Mucosa of rectum (tissue), 2 donors: ENCODE measurements at regions not wholly inside any gene's neighbourhood (a gene's known extent, or its start where the extent isn't known, plus 50 kb on each side); places are given as distances from the start of the nearest gene placed in this dataset.

Experiments
- H3K27ac ChIP-seq, 2 donors: one replicate each; pipeline ENCODE4 v1.7.0; 2013; ENCODE audit warnings: inconsistent platforms in 2 of 2, low read depth in 2 of 2, low read length in 2 of 2
- H3K27me3 ChIP-seq, 2 donors: one replicate each; pipeline ENCODE4 v1.7.0; 2013; ENCODE audit warnings: low read length in 2 of 2; ENCODE audit not compliant: control insufficient read depth in 2 of 2, insufficient read depth in 2 of 2
- H3K36me3 ChIP-seq, 2 donors: one replicate each; pipeline ENCODE4 v1.7.0; 2013; ENCODE audit warnings: low read length in 2 of 2; ENCODE audit not compliant: control insufficient read depth in 2 of 2, insufficient read depth in 2 of 2
- H3K4me1 ChIP-seq, 2 donors: one replicate each; pipeline ENCODE4 v1.7.0; 2013; ENCODE audit warnings: low read length in 2 of 2, mild to moderate bottlenecking in 1 of 2; ENCODE audit not compliant: control insufficient read depth in 2 of 2, insufficient read depth in 2 of 2
- H3K4me3 ChIP-seq, 2 donors: one replicate each; pipeline ENCODE4 v1.7.0; 2013; ENCODE audit warnings: low read length in 2 of 2
- H3K9ac ChIP-seq, 2 donors: one replicate each; pipeline ENCODE4 v1.7.0; 2013; ENCODE audit warnings: low read length in 2 of 2, low read depth in 1 of 2, mild to moderate bottlenecking in 1 of 2
- H3K9me3 ChIP-seq, 2 donors: one replicate each; pipeline ENCODE4 v1.7.0; 2013; ENCODE audit warnings: low read length in 2 of 2; ENCODE audit not compliant: control insufficient read depth in 2 of 2
- donor health status: healthy.
- donor health status: Normal muscosa, but diverticular disease.

- no peaks in the 10 kb centered on the region for H3K27me3 ChIP-seq
- H3K4me1 ChIP-seq = no peaks in the 10 kb centered on the region
- H3K9me3 ChIP-seq = no peaks in the 10 kb centered on the region
These were observed 667.5 kb upstream of the CHORDC1 start for GRCh38 chr11:90890347-90890746.

GRCh38 chr11:90884181-90884580, 661.3 kb upstream of the CHORDC1 start:
- no peaks in the 10 kb centered on the region for H3K9me3 ChIP-seq
- no peaks in the 10 kb centered on the region for H3K36me3 ChIP-seq
- no peaks in the 10 kb centered on the region for H3K4me1 ChIP-seq

More at GRCh38 chr11:90890347-90890746, 667.5 kb upstream of the CHORDC1 start:
- Histone ChIP-seq H3K9ac (no peak overlapping the region), H3K27ac (no peak overlapping the region), H3K4me3 (no peak overlapping the region), H3K36me3 (no peaks in the 10 kb centered on the region)

DNA sequence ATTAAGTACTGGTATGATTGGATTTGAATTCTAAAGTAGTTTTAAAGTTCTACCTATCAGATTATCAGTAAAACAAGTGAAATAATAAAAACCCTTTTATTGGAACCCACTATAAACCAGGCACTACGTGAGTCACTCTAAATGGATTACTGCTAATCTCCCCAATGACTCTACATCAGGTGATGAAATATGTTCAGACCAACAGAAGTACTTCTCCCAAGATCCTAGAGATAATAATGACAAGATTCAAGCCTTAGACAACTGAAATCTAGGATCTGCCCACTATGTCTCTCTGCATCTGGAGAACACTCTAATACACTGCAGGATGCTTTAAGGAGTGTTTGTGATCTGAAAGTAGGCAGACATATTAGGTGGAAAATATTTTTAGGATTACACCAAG, 652.1 kb upstream of the CHORDC1 start:
- Histone ChIP-seq H3K27ac (no peak overlapping the region), H3K9me3 (no peaks in the 10 kb centered on the region), H3K4me3 (no peak overlapping the region), H3K36me3 (no peaks in the 10 kb centered on the region), H3K9ac (no peak overlapping the region), H3K27me3 (no peaks in the 10 kb centered on the region), H3K4me1 (no peaks in the 10 kb centered on the region)

More at GRCh38 chr11:90884181-90884580, 661.3 kb upstream of the CHORDC1 start:
- Histone ChIP-seq H3K4me3 (no peak overlapping the region), H3K27me3 (no peaks in the 10 kb centered on the region), H3K9ac (no peak overlapping the region), H3K27ac (no peak overlapping the region)

DNA sequence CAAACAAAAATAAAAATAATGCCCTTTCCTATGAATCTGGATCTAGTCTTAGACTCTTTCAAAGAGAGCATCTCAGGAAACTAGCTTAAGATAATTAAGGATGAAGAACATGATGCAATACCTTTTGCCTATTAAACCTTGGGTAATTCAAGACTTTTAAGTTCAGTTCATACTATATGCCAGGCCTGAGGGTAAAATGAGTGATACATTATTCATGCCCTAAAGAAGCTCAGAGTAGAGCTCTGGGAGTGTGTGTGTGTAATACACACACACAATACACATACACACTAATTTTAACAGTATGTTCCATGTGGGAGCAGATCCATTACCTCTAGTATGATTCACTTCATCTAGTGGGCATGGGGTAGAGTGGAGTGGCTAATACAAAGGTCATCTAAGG, 651.4 kb upstream of the CHORDC1 start:
- Histone ChIP-seq H3K9me3 (no peaks in the 10 kb centered on the region), H3K36me3 (no peaks in the 10 kb centered on the region), H3K4me3 (no peak overlapping the region), H3K27me3 (no peaks in the 10 kb centered on the region), H3K9ac (no peak overlapping the region), H3K27ac (no peak overlapping the region), H3K4me1 (no peaks in the 10 kb centered on the region)

GRCh38 chr11:90867416-90867815, 644.6 kb upstream of the CHORDC1 start:
- Histone ChIP-seq H3K27ac (no peak overlapping the region), H3K4me1 (no peaks in the 10 kb centered on the region), H3K27me3 (no peaks in the 10 kb centered on the region), H3K9ac (no peak overlapping the region), H3K36me3 (no peaks in the 10 kb centered on the region), H3K4me3 (no peak overlapping the region), H3K9me3 (peaks cover 0 to 2% of the 10 kb centered on the region in 2 donors)

DNA sequence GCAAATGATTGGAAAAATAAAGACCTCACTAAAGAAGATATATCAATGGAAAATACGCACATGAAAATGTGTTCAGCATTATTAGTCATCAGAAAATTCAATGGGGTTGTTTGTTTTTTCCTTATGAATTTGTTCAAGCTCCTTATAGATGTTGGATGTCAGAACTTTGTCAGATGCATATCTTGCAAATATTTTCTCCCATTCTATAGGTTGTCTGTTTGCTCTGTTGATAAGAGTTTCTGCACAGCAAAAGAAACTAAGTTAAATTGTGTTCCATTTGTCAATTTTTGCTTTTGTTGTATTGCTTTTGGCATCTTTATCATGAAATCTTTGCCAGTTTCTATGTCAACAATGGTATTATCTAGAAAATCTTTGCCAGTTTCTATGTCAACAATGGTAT, 633.9 kb upstream of the CHORDC1 start:
- no peak overlapping the region for H3K27ac ChIP-seq

DNA sequence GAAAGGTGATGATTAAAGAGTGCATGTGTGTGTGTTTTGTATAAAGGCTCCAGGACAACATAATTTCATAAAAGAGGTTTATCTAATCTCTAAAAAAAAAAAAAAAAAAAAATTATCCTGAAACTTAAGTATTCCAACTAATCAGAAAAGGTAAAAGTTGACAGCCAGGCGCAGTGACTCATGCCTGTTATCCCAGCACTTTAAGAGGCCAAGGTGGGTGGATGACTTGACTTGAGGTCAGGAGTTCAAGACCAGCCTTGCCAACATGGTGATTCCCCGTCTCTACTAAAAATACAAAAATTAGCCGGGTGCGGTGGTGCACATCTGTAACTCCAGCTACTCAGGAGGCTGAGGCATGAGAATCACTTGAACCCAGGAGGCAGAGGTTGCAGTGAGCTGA, 632.7 kb upstream of the CHORDC1 start:
- H3K9ac ChIP-seq = no peak overlapping the region
- no peak overlapping the region for H3K27ac ChIP-seq

More for the DNA sequence above, 633.9 kb upstream of the CHORDC1 start:
- H3K9ac ChIP-seq = no peak overlapping the region
- no peaks in the 10 kb centered on the region for H3K27me3 ChIP-seq
- H3K36me3 ChIP-seq = no peaks in the 10 kb centered on the region
- no peak overlapping the region for H3K4me3 ChIP-seq
- H3K9me3 ChIP-seq = no peaks in the 10 kb centered on the region
- no peaks in the 10 kb centered on the region for H3K4me1 ChIP-seq

DNA sequence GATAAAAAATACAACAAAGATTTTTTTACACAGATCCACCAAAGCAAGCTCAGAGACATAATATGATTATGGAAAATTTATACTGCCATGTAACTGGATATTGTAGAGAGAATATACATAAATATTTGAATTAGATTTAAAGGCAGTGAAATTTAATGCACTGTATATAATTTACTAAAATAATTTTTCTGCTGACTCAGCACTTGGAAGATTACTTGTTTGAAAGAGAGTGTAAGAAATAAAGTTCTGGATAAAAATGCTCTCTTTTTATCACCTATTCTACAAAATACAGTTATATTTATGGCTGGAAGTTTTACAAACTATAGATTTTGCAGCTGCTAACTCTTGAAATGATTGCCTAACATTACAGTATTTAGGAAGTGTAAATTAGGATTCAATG, 628.3 kb upstream of the CHORDC1 start:
- Histone ChIP-seq H3K27me3 (no peaks in the 10 kb centered on the region), H3K9ac (no peak overlapping the region), H3K27ac (no peak overlapping the region), H3K9me3 (no peaks in the 10 kb centered on the region), H3K4me1 (no peaks in the 10 kb centered on the region), H3K4me3 (no peak overlapping the region), H3K36me3 (no peaks in the 10 kb centered on the region)

More for the DNA sequence above, 632.7 kb upstream of the CHORDC1 start:
- no peaks in the 10 kb centered on the region for H3K9me3 ChIP-seq
- no peaks in the 10 kb centered on the region for H3K36me3 ChIP-seq
- no peak overlapping the region for H3K4me3 ChIP-seq
- H3K4me1 ChIP-seq = no peaks in the 10 kb centered on the region
- H3K27me3 ChIP-seq = no peaks in the 10 kb centered on the region

- H3K36me3 ChIP-seq = no peaks in the 10 kb centered on the region
- no peak overlapping the region for H3K4me3 ChIP-seq
These were observed 626.5 kb upstream of the CHORDC1 start for GRCh38 chr11:90849312-90849711.

DNA sequence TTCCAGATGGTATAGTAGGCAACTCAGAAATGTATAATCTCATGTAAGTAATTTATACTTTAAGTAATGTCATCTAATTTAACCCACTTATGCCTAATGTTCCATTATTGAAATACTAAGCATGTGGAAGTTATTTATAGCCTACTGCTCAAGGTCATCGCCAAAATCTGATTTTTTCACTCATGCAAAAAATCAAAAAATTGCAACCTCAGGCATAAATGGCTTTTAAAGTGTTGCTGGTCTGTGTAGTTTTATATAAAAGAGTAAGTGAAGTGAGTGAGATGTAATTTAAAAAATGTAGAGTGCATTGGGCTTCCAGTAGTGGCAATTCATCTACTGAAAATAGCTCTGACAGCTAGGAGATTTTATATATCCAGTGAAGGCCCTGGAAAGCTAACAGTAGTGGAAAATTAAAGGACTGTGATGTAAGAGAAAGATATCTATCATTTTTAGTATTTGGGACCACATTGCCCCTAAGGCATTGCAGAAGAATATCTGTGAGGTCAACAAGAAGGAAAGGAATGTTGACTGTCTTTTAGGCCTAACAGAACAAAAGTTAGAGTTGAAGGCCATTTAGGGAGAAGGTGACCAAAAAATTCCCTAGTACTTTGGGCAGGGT, 624.5 kb upstream of the CHORDC1 start:
- Histone ChIP-seq H3K36me3 (no peaks in the 10 kb centered on the region), H3K9ac (no peak overlapping the region), H3K4me3 (no peak overlapping the region), H3K27ac (no peak overlapping the region), H3K4me1 (no peaks in the 10 kb centered on the region), H3K9me3 (no peaks in the 10 kb centered on the region), H3K27me3 (no peaks in the 10 kb centered on the region)

More at GRCh38 chr11:90849312-90849711, 626.5 kb upstream of the CHORDC1 start:
- no peaks in the 10 kb centered on the region for H3K27me3 ChIP-seq
- no peak overlapping the region for H3K9ac ChIP-seq
- no peaks in the 10 kb centered on the region for H3K4me1 ChIP-seq
- no peak overlapping the region for H3K27ac ChIP-seq
- H3K9me3 ChIP-seq = no peaks in the 10 kb centered on the region
